GM13976 (cell line): ENCODE measurements at regions not wholly inside any gene's neighbourhood (a gene's known extent, or its start where the extent isn't known, plus 50 kb on each side); places are given as distances from the start of the nearest gene placed in this dataset.

ENCODE experiments used
- DNase-seq: peaks from one replicate; pipeline ENCODE4 v3.0.0; 2012; ENCODE audit warnings: low spot score
- CTCF ChIP-seq: IDR thresholded peaks from 2 replicates; pipeline ENCODE4 v1.5.1; 2012; ENCODE audit warnings: borderline replicate concordance, mild to moderate bottlenecking; ENCODE audit not compliant: insufficient read depth; ENCODE audit errors: extremely low read depth, missing control alignments, control extremely low read depth
- in situ Hi-C: fragments of 300-500 bp; cut with MboI; formaldehyde crosslinking; loops from one replicate; pipeline ENCODE4 v1.12.0; 2022; ENCODE audit warnings: low sequenced_read_pairs, mixed read lengths, inconsistent platforms; ENCODE audit not compliant: unreplicated experiment

GRCh38 chr15:81987628-81988027, 58.2 kb downstream of the MEX3B start:
- DNase-seq = no peak
- TF ChIP-seq CTCF = no peak
- in situ Hi-C loops = no loop called here

- no peak for DNase-seq
- no peak for TF ChIP-seq CTCF
- in situ Hi-C loops = no loop called here
These were observed 62.3 kb downstream of the MEX3B start for GRCh38 chr15:81983497-81983896.

DNA sequence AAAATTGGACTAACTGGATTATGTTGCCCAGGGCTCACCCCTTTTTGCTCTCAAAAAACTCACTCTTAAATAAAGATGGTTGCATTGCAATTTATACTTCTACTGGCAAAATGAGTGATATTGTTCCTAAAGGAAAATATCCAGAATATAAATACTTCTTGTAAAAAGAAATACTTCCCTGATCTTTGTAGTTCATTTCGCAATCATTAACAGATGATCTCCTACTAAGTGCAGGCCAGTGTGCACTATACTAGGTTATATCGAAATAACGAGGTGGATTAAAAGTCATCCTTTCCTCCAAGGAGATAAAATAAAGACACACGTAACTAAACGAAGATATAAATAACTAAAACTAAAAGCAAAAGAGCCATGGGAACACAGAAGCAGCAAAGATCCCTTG, 63.0 kb downstream of the MEX3B start:
- TF ChIP-seq CTCF = no peak
- in situ Hi-C loops = no loop called here
- DNase-seq = no peak

DNA sequence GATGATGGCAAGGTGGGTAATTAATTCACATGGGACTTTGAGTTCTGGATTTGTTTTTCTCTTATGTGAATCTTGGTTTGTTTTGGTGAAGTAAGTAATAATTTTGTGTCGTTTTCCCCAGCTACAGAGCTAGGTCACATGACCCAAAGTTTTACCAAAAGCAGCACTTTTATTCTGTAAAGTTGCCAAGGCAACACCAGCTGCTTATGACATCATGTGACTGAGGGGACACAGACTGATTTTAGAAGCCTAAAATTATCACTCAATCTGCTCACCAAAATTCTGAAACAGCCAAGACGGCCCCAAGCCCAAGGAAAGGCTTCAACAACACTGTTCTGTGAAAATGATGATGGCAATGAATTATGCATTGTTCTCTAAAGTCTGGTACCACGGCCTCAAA, 63.9 kb downstream of the MEX3B start:
- no peak for DNase-seq
- in situ Hi-C loops = no loop called here
- no peak for TF ChIP-seq CTCF

DNA sequence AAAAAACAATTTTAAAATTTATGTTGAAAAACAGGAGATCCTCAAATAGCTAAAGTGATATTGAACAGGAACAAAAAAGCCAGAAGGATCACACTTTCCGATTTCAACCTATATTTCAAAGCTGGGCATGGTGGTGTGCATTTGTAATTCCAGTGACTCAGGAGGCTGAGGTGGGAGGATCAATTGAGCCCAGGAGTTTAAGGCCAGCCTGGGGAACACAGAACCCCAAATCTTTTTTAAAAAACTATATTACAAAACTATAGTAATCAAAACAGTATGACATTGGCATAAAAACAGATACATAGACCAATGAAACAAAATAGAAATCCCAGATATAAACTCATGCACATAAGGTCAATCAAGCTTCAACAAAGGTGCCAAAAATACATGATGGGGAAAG, 68.4 kb downstream of the MEX3B start:
- TF ChIP-seq CTCF = no peak
- in situ Hi-C loops = no loop called here

DNA sequence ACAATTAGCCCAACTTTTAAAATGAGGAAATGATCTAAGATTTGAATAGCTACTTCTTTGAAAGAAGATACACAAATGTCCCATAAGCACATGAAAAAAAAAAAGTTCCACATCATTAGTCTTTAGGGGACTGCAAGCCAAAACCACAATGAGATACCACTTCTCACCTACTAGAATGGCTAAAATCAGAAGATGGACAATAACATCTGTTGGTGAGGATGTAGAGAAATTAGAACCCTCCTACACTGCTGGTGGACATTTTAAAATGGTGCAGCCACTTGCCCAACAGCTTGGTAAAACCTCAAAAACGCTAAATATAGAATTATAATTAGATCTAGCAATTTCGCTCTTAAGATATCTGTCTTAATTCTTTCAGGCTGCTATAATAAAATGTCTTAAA, 77.1 kb downstream of the MEX3B start:
- DNase-seq = no peak
- no peak for TF ChIP-seq CTCF
- in situ Hi-C loops = no loop called here

More for the DNA sequence above, 68.4 kb downstream of the MEX3B start:
- no peak for DNase-seq

DNA sequence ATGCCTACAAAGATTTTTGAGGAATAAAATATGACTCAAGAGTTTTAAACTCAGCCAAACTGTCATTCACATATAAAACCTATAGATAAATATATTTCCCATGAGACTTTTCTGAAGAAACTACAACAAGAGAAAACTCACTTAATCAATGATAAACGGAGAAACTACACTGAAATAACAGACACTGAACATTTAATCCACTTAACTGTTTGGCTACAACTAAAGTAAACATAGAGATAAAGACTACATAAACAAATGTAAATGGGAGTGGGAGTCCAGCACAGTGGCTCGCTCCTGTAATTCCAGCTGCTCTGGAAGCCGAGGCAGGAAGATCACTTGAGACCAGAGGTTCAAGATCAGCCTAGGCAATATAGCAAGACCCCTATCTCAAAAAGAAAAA, 79.2 kb downstream of the MEX3B start:
- in situ Hi-C loops = no loop called here
- TF ChIP-seq CTCF = no peak
- DNase-seq = no peak
